Spleen (tissue), 11 donors: ENCODE measurements at regions not wholly inside any gene's neighbourhood (a gene's known extent, or its start where the extent isn't known, plus 50 kb on each side); places are given as distances from the start of the nearest gene placed in this dataset.
A peak's percentile ranks its signal among the peaks of the same experiment; 100 is the strongest.

Experiments used
- DNase-seq: peaks from one replicate; pipeline ENCODE4 v3.0.0-alpha.2; 2020
- H3K27ac ChIP-seq, 8 donors: fragments of 200-600 bp; sonication (generic) in 7 of 8; 1 replicate in 4 of 8; 2 replicates in 4 of 8; pipeline versions ENCODE4 v1.5.0 to v1.8.0; 2016 to 2021; ENCODE audit warnings: inconsistent platforms in 4 of 8, mild to moderate bottlenecking in 4 of 8, moderate library complexity in 1 of 8
- H3K27me3 ChIP-seq, 7 donors: fragments of 200-600 bp; sonication (generic) in 6 of 7; replicated peaks in 1 of 7; 1 replicate in 4 of 7; 2 replicates in 3 of 7; pipeline versions ENCODE4 v1.5.0 to v1.8.0; 2016 to 2021; ENCODE audit warnings: inconsistent platforms in 3 of 7, mild to moderate bottlenecking in 1 of 7
- H3K36me3 ChIP-seq, 6 donors: fragments of 200-600 bp; sonication (generic) in 5 of 6; 1 replicate in 4 of 6; 2 replicates in 2 of 6; pipeline versions ENCODE4 v1.5.0 to v1.8.0; 2016 to 2021; ENCODE audit warnings: inconsistent platforms in 2 of 6
- H3K4me1 ChIP-seq, 6 donors: fragments of 200-600 bp; sonication (generic) in 5 of 6; 1 replicate in 3 of 6; 2 replicates in 3 of 6; pipeline versions ENCODE4 v1.5.0 to v1.8.0; 2016 to 2021; ENCODE audit warnings: inconsistent platforms in 3 of 6
- H3K4me3 ChIP-seq, 8 donors: fragments of 200-600 bp; sonication (generic) in 7 of 8; 1 replicate in 4 of 8; 2 replicates in 4 of 8; pipeline versions ENCODE4 v1.5.0 to v1.8.0; 2016 to 2021; ENCODE audit warnings: inconsistent platforms in 4 of 8, mild to moderate bottlenecking in 4 of 8, moderate library complexity in 2 of 8
- H3K9me3 ChIP-seq, 8 donors: fragments of 200-600 bp; sonication (generic) in 7 of 8; 1 replicate in 4 of 8; 2 replicates in 4 of 8; pipeline versions ENCODE4 v1.5.0 to v1.8.0; 2016 to 2021; ENCODE audit warnings: inconsistent platforms in 4 of 8
- CTCF ChIP-seq, 11 experiments: fragments of 200-600 bp in 7 of 11; fragments of 450-650 bp in 4 of 11; sonication (generic) in 4 of 11; IDR thresholded peaks in 8 of 11; conservative IDR thresholded peaks in 3 of 11; 1 replicate in 7 of 11; 2 replicates in 4 of 11; pipeline versions ENCODE4 v1.4.0 to v1.8.0; 2016 to 2021; ENCODE audit warnings: antibody characterized with exemption in 11 of 11, inconsistent platforms in 4 of 11, mild to moderate bottlenecking in 1 of 11
- POLR2A ChIP-seq, 3 donors: fragments of 450-650 bp; IDR thresholded peaks; one replicate each; pipeline ENCODE4 v1.5.1; 2017; ENCODE audit warnings: antibody characterized with exemption in 3 of 3, mild to moderate bottlenecking in 1 of 3
- POLR2AphosphoS5 ChIP-seq, 3 donors: sonication (generic); formaldehyde crosslinking; IDR thresholded peaks; one replicate each; pipeline ENCODE4 v1.5.1; 2017; ENCODE audit warnings: antibody characterized with exemption in 3 of 3
- WGBS, 5 donors: extraction: QIAGEN DNeasy Blood & Tissue Kit in 3 of 5; methylation state at CpG; one replicate each; pipeline versions ENCODE4 v1.1.5 to v1.1.7; 2013 to 2018; 5-methylcytosine and 5-hydroxymethylcytosine counted together
- intact Hi-C: fragments of 100-400 bp; cut with DNase I; formaldehyde crosslinking; loops from one replicate; pipeline ENCODE4 v1.15.0; 2023; ENCODE audit warnings: low total_unique reads
- donor health status: healthy with polysubstance abuse.
- donor health status: DM: no; HTN: no; CAD: no; lungs with moderate emphysema.
- donor health status: DM: no; HTN: no; CAD: no.
- donor health status: Bipolar disorder and iron deficiency.
- donor health status: healthy.
- donor health status: DM: no; HTN: no; CAD: no.
- donor health status: DM: yes; HTN: yes; CAD: no.

GRCh38 chr20:50308166-50308512, 117.5 kb downstream of the CEBPB start:
- no peak for DNase-seq
- intact Hi-C loops, result no loop called here

GRCh38 chr20:50308513-50309279, 118.1 kb downstream of the CEBPB start:
- H3K36me3 ChIP-seq, result no peaks in the 10 kb centered on the region
- peaks cover 0 to 10% (median 0%) of the 10 kb centered on the region in 7 donors for H3K27me3 ChIP-seq
- WGBS, 5 donors, result 39 to 64% (median 55%) methylated on average over 13 to 20 of the region's 20 CpGs
- peak; percentile 95 for DNase-seq
- peak overlapping the region in 1 of 8 donors; percentile 48 for H3K4me3 ChIP-seq
- no peak for TF ChIP-seq POLR2A (IDR thresholded peaks at IDR 0.05)
- peak in 4 of 11 experiments; percentile 7 to 56 (median 32) for TF ChIP-seq CTCF (IDR thresholded peaks at IDR 0.05 in 8 of 11, conservative IDR thresholded peaks at IDR 0.05 in 3 of 11)
- peak; percentile 80 to 86 (median 84) for TF ChIP-seq POLR2AphosphoS5 (IDR thresholded peaks at IDR 0.05)
- peaks cover 0 to 78% (median 34%) of the 10 kb centered on the region in 6 donors for H3K4me1 ChIP-seq
- H3K9me3 ChIP-seq, result no peaks in the 10 kb centered on the region
- intact Hi-C loops, result no loop called here
- peak overlapping the region; percentile 6 to 89 (median 80) for H3K27ac ChIP-seq

More at GRCh38 chr20:50308166-50308512, 117.5 kb downstream of the CEBPB start:
- H3K4me3 ChIP-seq, result peak overlapping the region in 1 of 8 donors; percentile 48
- peaks cover 0 to 83% (median 36%) of the 10 kb centered on the region in 6 donors for H3K4me1 ChIP-seq
- H3K9me3 ChIP-seq, result no peaks in the 10 kb centered on the region
- peak overlapping the region; percentile 6 to 89 (median 80) for H3K27ac ChIP-seq
- WGBS, 5 donors, result 39 to 67% (median 44%) methylated on average over 3 of the region's 3 CpGs
- H3K27me3 ChIP-seq, result peaks cover 0 to 5% (median 0%) of the 10 kb centered on the region in 7 donors
- no peak for TF ChIP-seq POLR2A (IDR thresholded peaks at IDR 0.05)
- TF ChIP-seq CTCF (IDR thresholded peaks at IDR 0.05 in 8 of 11, conservative IDR thresholded peaks at IDR 0.05 in 3 of 11), result no peak
- TF ChIP-seq POLR2AphosphoS5 (IDR thresholded peaks at IDR 0.05), result no peak
- H3K36me3 ChIP-seq, result no peaks in the 10 kb centered on the region

- TF ChIP-seq CTCF (IDR thresholded peaks at IDR 0.05 in 8 of 11, conservative IDR thresholded peaks at IDR 0.05 in 3 of 11) (no peak), POLR2AphosphoS5 (IDR thresholded peaks at IDR 0.05) (no peak), POLR2A (IDR thresholded peaks at IDR 0.05) (no peak)
- 67 to 82% (median 71%) methylated on average over 11 of the region's 11 CpGs for WGBS, 5 donors
- Histone ChIP-seq H3K36me3 (no peaks in the 10 kb centered on the region), H3K4me3 (peak overlapping the region in 1 of 8 donors; percentile 48), H3K4me1 (peaks cover 0 to 72% (median 31%) of the 10 kb centered on the region in 6 donors), H3K27ac (peak overlapping the region in 7 of 8 donors; percentile 62 to 89 (median 83)), H3K9me3 (no peaks in the 10 kb centered on the region), H3K27me3 (peaks cover 0 to 16% (median 0%) of the 10 kb centered on the region in 7 donors)
- DNase-seq, result peak; percentile 4
- intact Hi-C loops, result no loop called here
These were observed 118.7 kb downstream of the CEBPB start for GRCh38 chr20:50309280-50309763.
